Embryonic facial prominence (tissue), 1 donor: ENCODE measurements at regions not wholly inside any gene's neighbourhood (a gene's known extent, or its start where the extent isn't known, plus 50 kb on each side); places are given as distances from the start of the nearest gene placed in this dataset.
"Not testable (repeated sequence)": the region's sequence is repeated elsewhere in the genome, so short reads cannot be mapped to it uniquely, and the experiment has no call there.

Source experiments
- DNase-seq: peaks from one replicate; pipeline ENCODE4 v3.0.0-alpha.2; 2016; ENCODE audit errors: extremely low spot score

DNA sequence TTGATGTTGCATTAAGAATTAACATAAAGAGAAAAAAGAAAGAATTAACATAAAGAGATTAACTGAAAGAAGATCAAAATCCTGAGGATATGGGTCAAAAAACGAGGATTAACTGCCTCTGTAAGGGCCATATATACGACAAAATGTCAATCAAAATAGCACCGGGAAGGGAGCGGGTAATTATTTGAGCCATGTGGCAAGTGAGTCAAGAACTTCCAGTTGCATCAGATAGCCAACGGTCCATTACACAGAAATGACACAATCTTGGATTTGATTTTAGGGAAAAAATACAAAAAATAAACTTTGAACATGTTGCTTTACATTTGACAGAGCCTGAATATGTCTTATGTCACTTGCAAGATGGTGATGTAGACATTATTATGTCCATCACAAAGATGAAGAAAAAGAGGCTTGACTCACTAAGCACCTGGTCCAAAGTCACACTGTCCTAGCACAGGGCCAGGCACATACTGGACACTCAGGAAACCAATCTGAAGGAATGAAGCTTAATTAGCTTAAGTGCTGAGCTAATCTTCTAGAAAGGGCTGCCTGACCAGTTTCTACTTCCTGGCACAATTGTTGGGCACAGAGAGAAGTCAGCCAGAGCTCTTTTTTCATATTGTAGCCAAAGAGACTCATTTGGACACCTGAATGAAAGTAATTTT is 273.2 kb upstream of the PAPPA start:
- no peak for DNase-seq

DNA sequence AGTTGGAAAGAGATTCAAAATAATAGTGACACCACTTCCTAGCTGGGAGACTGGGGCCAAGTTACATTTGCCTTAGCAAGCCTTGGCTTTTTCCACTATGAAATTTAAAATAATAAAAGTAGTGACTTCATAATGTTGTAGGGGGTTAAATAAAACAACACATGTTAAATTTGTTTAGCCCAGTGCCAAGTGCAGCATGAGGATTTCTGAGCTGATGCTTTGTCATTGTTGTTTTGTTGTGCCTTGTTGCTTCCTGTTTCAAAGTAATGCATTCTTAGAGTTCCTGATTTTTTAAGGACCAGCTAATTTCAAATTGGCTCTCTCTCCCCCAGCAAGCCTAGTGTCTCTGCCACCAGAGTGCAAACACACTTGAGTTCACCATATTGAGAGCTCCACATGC is 270.7 kb upstream of the PAPPA start:
- DNase-seq = peak; percentile 10

DNA sequence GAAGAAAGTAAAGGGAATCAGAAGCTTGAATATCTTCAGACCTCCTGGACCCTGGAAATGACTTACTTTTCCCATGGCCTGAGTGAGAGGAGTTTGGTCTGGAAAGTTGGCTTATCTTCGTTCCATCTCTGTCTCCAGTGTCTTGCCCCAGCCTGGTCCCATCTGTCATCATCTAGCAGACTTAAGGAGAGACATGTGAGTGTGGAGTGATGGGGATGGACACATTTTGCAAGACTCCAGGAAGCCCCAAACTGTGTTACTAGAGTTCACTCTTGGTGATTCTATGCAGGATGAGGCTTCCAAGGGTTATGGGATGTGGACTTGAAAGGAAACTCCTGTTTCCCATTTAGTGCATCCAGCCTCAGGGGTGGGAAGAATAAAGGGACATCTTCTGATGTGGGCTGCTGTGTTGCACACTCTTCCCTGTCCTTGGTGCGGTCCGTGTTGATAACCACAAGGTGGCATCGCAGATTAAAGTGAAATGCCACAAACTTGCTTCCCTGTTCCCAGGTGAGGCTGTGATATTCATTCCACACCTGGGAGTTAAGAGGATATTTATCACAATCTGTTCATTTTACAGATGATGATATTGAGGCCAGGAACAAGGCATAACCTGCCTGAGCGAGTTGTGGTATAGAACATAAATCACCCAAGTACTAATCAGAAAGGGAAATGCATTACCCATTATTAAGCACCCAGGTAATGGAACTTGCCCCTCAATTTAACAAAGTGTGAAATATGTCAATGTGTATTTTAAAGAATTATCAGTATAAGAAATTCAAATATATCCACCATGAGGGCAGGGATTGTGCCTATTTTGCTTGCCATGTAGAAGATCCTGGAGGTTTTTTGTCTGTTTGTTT is 269.9 kb upstream of the PAPPA start:
- DNase-seq = no peak

DNA sequence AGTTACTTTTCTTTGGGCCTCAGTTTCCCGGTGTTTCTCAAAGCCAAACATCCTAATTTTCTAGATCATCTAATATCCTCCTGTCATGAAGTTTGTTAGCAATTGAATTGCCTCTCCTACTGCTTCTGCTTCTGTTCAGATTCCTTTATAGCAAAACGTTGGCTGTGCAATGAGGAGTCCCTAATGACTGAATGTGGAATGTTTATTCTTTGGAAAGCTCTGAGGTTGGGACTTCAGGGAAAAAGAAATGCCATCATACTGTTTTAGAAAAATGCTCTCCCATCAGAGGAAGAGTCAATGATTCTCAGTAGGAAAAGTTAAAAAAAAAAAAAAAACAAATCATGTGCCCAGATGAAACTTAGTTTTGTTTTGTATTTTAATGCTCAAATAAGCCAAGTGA is 268.7 kb upstream of the PAPPA start:
- no peak for DNase-seq

DNA sequence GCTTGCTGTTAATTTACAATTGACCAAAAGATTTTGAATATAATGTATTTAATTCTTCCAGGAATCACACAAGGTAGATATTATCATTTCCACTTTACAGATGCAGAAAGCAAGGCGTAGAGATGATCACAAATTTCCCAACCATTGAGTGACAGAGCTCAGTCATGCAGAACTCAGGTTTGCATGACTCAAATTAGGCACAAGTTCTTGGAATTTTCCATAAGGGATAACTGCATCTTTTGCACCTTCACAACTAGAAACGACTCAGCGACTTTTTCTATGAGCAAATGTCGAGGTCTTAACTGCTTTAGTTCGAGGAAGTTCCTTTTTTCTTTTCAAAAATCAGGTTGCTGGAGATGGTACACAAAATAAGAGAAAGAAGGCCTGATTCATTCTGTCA is 265.5 kb upstream of the PAPPA start:
- no peak for DNase-seq

DNA sequence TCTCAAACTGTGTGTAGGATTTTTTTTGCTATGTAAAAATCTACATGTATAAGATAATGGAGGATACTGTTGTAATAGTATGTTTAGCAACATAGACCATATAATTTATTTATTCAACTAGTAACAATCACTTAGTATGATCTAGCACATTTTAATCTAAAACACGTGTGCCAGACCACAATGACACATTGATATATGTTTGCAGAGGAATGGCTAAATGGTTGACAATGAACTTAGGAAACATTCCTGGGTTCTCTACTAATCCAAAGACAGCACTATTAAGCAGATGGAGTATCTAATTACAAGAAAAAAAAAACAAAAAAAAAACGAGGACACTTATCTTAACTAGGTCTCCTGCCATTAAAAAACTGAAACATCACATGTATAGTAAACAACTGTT is 261.7 kb upstream of the PAPPA start:
- DNase-seq = no peak

DNA sequence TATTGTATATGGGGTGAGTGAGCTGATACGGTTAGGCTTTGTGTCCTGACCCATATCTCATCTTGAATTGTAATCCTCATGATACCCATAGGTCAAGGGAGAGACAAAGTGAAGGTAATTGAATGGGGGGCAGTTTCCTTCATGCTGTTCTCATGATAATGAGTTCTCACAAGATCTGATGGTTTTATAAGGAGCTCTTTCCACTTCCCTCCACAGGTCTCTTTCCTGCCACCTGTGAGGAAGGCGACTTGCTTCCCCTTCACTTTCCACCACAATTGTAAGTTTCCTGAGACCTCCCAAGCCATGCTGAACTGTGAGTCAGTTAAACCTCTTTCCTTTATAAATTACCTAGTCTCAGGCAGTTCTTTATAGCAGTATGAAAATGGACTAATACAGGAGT is 255.1 kb upstream of the PAPPA start:
- DNase-seq = not testable (repeated sequence)

DNA sequence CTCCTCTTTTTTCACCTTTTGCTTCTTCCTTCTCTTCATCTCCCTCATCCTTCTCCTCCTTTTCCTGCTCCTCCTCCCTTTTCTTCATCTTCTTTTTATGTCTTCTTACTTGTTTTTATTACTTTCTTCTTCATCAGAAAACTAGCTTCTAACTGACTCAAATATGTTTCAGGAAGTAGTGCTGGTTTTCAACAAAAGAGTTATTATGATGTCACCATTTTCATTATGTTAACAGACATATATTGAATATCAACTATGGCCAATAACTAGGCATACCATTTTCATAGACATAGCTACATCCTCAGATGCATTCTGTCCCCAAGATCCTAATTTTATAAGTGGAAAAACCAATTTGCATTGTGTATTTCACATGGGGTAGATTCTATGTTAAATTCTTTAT is 252.9 kb upstream of the PAPPA start:
- no peak for DNase-seq

DNA sequence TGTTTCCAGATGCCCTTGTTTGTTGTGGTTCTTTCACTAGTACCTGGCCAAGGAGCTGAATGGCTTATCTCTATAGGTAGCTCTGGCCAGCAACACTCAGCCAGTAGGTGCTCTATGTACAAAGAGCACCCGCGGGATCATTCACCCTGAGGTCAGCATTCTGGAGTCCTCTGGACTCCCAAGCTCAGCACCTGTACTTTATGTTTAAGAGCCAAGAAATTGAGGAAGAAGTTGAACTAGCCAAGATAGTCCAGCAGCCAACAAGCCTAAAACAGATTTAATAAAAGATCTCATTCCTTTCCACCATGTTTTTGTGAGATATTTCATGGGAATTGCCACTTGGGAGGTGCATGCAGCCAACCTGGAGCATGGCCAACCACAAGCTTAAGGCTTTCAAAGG is 242.6 kb upstream of the PAPPA start:
- DNase-seq = no peak

DNA sequence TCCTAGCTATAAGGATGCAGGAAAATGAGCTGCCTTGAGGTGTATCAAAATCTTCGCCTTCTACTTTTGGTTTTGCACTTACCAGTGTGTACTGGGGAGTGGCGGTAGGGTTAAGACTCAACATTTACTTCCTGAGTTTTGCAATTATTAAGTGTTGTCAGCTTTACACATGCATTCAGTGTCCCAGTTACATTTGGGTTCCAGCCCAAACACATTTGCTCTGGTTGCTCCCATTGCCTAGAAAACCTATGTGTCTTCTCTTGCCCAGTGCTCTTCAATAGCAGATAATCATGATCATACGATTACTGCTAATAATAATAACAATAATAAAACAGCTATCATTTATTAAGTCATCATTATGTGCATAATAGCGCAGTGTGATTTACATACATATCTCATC is 241.5 kb upstream of the PAPPA start:
- DNase-seq = no peak

DNA sequence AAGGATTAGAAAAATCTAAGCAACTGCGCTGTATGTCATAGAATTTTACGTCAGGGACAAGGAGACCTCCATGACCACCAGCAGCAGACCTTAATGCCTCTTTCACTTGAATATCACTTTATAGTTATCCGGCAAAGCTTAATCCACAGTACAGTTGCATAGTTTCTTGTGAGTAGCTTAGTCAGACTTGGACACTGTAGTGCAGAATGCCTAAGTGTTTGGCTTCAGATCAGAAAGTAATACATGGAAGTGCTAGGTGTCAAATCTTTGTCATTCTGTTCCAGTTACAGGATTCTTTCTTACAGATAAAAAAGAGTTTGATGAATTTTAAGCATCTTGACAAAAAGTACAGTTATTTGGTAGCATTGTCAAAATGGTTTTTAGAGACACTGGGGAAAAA is 239.9 kb upstream of the PAPPA start:
- DNase-seq = no peak

DNA sequence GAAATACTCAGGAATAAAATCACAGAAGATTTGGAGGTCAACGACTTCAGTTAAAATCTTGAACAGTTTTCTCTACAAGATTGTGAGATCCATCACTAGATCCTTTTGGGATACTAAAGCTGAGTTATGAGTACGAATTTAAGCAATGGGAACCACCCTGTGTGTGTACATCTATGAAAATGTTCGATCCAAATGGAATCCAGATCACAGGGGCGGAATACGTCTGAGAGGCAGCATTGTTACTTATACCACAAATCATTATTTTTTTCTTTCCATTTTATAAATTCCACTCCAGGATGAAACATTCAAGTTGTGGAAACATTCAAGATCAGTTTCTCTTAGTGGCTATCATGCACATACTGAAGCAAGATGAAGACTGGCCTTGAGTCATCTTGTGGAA is 239.3 kb upstream of the PAPPA start:
- no peak for DNase-seq

DNA sequence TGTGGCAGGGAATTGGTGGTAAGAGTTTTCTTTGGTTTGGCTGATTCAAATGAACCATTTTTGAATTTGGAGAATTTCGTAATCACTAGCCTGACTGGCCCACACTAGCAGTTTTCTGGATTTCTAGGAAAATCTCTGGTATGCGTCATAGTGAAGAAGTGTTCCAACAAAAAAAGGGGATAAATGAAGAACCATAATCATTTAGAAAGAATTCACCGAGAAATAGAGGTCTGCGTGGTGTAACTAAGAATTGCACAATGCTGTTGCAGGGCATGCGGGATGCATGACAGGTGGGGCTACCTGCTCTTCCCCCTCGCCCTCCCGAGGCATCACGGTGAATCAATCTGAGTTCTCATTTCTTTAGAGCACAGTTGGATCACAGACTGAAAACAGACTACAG is 232.3 kb upstream of the PAPPA start:
- DNase-seq = no peak

DNA sequence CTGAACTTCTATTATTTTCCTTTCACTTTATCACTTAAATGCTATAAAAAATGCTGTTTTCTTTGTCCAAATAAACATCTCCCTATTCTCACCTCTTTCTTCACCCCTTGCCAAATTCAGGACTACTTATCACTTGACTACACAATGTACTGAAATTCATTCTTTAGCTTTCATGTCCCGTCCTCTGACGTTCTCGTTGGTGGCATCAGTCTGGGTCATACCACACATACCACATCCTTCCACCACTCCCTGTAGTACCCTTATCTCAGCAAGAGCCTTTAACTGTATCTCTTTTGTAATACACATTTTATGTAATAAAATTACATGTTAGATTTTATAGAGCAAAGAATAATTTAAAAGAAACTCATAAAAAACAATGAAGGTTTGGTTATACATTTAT is 231.1 kb upstream of the PAPPA start:
- DNase-seq = no peak

DNA sequence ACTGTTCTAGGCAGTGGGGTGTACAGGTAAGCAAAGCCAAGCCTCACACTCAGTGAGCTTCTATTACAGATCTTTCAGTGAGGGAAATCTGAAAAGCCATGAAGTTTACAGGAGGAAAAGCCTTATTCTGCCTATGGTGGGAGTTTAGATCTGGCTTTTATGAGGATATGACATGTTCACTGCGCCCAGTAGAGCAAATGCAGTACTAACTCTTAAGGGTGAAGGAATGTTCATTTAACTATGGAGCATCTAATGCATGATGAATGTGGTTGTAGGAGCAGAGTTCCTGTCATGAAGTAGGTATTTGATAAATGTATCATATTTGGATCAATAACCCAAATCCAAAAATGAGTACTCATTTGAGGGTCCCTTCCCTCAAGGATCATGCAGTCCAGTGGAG is 230.2 kb upstream of the PAPPA start:
- no peak for DNase-seq

DNA sequence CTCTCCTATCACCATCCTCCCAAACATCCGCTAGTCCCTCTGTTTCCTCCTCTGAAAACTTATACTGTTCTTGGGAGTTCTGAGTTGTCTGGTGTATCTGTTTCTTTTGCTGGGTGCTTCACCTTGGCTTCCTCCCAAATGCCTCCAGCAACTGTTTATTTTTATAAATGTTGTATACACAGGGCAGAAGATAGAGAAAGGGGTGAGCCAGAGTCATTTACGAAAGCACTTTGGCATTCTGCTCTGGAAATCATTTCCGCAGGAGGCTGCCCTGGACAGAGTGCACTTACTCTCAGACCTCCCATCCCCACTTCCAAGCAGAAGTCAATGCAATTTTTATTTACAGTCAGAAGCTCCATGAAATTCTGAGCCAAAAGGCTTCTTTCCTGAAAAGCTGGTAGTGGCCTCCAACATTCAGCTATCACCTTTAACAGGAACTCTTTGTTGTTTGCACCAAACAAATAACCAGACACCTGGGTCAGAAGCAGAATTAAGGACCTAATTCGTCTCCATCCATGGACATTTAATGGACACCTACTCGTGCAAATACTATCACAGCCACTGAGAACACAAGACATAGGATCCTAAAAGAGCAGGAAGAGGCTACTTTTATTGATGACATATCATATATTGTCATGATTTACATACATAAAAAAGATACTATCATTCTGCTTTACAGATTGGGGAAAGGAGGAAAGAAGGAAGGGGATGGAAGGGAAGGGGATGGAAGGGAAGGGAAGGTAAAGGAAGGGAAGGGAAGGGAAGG is 229.5 kb upstream of the PAPPA start:
- DNase-seq = no peak

DNA sequence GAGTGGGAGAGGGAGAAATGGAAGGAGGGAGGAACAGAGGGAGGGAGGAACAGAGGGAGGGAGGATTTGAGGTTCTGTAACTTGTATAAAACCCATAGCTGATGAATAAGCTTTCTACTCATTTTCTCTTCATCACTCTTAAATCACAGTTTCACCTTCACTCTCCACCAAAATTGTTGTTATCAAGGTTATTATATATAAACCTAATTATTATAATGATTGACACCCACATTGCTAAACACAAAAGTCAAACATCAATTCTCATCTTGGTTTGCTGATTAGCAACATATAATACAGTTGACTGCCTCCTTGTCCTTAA is 229.0 kb upstream of the PAPPA start:
- DNase-seq = no peak

DNA sequence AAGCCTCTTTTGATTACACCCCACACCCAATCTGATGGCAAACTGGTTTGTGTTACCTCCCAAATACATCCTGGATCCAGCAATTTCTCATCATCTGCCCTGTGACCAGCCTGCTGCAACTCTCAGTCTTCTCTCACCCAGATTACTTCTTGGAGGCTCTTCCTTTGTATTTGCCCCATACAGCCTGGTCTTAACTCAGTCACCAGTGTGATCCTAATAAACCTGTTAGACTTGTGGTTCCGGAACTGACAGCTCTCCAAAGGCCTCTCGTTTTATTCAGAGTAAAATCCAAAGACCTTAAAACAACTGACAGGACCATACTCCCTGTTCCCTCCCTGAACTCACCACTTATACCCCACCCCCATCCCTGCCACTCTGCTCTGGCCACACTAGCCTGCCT is 228.2 kb upstream of the PAPPA start:
- DNase-seq = no peak

DNA sequence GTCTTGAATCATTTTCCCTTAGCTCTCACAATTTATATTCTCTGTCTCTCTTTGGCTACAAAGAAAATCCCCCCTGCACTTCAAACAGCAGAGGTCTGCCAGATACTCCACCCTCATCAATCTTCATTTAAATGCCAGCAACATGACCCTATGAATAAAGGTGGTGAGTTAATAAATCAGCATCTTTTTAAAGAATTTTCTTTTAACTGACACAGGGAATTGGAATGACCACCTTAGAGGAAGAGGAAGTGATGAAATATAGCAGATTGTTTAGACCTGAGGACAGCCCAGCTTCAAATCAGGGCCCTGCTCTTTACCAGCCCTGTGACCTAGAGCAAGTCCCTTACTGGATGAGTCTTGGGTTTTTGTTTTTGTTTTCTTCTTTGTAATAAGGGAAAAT is 223.1 kb upstream of the PAPPA start:
- no peak for DNase-seq

DNA sequence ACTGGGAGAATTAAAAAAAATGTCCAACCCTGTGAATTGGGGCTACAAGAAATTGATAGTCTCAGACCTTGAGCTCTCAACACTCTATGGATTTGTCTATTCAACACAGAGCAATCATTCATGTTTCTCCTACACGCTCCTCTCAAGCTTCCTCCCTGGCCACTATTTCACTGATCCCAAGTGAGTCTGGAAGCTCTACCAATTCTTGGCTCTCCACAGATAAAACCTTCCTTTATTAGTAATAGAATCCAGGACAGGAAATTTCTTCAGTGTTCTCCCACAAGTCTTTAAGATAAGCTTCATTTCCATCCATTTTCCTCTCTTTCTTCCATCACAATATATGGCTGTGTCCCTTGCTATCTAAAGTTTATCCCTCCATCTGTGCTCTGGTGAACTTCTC is 215.1 kb upstream of the PAPPA start:
- DNase-seq = no peak

DNA sequence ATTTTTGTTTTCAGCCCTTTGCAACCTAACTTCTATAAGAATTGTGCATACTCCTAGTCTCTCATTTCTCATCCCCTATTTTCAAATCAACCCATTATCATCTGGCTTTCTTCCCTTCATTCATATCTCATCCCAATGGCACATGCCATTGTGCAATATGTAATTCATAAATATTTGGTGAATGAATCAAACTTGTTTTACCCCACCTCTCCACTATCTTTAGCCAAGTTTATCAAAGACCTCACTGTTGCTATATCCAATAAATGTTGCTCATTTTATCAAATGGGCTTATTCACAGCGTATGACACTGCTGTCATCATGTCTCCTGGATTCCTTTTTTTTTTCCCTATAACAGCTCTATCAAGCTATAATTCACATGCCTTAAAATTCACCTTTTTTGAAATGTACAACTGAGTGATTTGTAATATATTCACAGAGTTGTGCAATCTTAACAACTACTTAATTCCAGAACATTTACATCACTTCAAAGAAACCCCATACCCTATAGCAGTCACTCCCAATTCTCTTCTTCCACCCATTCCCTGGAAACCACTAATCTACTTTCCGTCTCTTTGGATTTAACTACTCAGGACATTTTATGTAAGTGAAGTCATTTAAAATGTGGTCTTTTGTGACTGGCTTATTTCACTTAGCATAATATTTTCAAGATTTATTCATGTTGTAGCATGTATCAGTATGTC is 214.4 kb upstream of the PAPPA start:
- no peak for DNase-seq

DNA sequence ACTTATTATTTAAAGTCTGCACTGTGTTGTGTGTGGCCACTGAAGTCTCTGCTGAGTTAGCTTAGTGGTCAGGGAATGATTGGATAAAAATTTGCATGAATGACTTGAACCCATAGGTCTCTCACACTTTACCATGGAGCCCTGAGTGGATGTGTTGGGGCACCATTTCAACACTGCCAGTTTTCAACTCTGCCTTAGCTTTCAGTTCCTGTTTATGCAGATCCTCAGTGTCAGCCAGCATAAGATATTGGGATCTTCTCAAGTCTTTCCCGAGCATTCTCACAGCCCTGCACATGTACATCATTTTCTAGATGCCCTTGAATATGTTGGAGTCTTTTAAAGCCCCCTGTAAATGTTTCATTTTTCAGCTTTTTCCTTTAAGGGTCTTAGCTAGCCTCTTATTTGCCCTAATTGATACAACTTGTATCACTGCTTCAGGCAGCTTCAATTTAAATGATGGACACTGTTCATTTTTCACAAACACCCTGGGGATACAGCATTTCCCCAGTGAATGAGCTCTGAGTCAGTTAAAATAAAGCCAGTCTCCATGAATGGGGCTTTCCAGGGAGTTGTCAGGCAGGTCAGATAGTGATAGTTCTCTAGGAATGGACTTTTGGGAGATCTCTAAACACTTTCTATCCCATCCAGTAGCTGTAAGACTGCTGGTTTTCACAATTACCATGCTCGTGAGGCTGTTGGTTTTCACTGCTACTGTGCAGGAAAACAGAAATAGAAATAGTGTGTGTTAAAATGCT is 211.9 kb upstream of the PAPPA start:
- DNase-seq = no peak
